Endothelial cell of umbilical vein (primary cell): ENCODE measurements at regions not wholly inside any gene's neighbourhood (a gene's known extent, or its start where the extent isn't known, plus 50 kb on each side); places are given as distances from the start of the nearest gene placed in this dataset.

Source experiments
- BruUV-seq: library from RNA; stranded (reverse); fragments of 400-500 nt; replicated peaks from 2 replicates; lab custom pipeline; 2021; lab: Mats Ljungman, UMichigan
- CTCF ChIA-PET: fragments of 300-600, 350-600 bp; sonication (Branson Sonifier 250); formaldehyde crosslinking; loops from one replicate; lab custom pipeline; 2021; ENCODE audit warnings: antibody characterized with exemption, inconsistent platforms; lab: Charles Lee
- POLR2A ChIA-PET: fragments of 300-600, 350-600 bp; sonication (Branson Sonifier 250); formaldehyde crosslinking; loops from one replicate; lab custom pipeline; 2021; ENCODE audit warnings: antibody characterized with exemption, inconsistent platforms; lab: Charles Lee
- DNase-seq: peaks from one replicate; pipeline ENCODE4 v3.0.0-alpha.2; 2011; ENCODE audit warnings: low read depth, low spot score
- FAIRE-seq: peaks from 2 replicates; lab custom pipeline; 2011; peaks lifted over from hg19 to GRCh38; lab: Jason Lieb, UNC
- H2AFZ ChIP-seq: 2 replicates; pipeline ENCODE4 v1.6.0; 2012; ENCODE audit warnings: low read depth, low read length, control low read depth, inconsistent platforms
- H3K27ac ChIP-seq: 2 replicates; pipeline ENCODE4 v1.5.1; 2011; ENCODE audit warnings: low read depth, mild to moderate bottlenecking, control low read depth, low read length, moderate library complexity; ENCODE audit not compliant: insufficient read depth
- H3K27me3 ChIP-seq, 2 experiments: 2 replicates each; pipeline versions ENCODE4 v1.6.0 to v1.6.1; 2011; ENCODE audit warnings: low read length in 2 of 2, mixed read lengths in 1 of 2; ENCODE audit not compliant: control insufficient read depth in 2 of 2, insufficient read depth in 2 of 2
- H3K36me3 ChIP-seq, 2 experiments: 2 replicates in 1 of 2; 3 replicates in 1 of 2; pipeline ENCODE4 v1.5.1; 2011; ENCODE audit warnings: low read length in 2 of 2, mild to moderate bottlenecking in 1 of 2, moderate library complexity in 1 of 2; ENCODE audit not compliant: control insufficient read depth in 2 of 2, insufficient read depth in 2 of 2; ENCODE audit errors: extremely low read depth in 1 of 2
- H3K4me1 ChIP-seq: 3 replicates; pipeline ENCODE4 v1.5.1; 2011; ENCODE audit warnings: mild to moderate bottlenecking, low read length; ENCODE audit not compliant: control insufficient read depth, insufficient read depth; ENCODE audit errors: extremely low read depth
- H3K4me2 ChIP-seq: 2 replicates; pipeline ENCODE4 v1.6.1; 2011; ENCODE audit warnings: low read length, control low read depth, mixed read lengths; ENCODE audit not compliant: insufficient read depth
- H3K4me3 ChIP-seq, 3 experiments: fragments of 200-600 bp in 1 of 3; sonication (generic), shearing (Covaris generic) in 1 of 3; replicated peaks in 1 of 3; 2 replicates each; pipeline ENCODE4 v1.5.1; 2011 to 2016; ENCODE audit warnings: control low read depth in 3 of 3, low read length in 3 of 3, mild to moderate bottlenecking in 2 of 3, inconsistent platforms in 1 of 3, low read depth in 1 of 3, moderate library complexity in 1 of 3; ENCODE audit not compliant: insufficient read depth in 1 of 3
- H3K79me2 ChIP-seq: 2 replicates; pipeline ENCODE4 v1.6.0; 2012; ENCODE audit warnings: low read length, inconsistent platforms; ENCODE audit not compliant: control insufficient read depth, insufficient read depth
- H3K9ac ChIP-seq: replicated peaks from 2 replicates; pipeline ENCODE3; 2011; ENCODE audit warnings: low read length, control low read depth; ENCODE audit not compliant: insufficient read depth; ENCODE audit errors: extremely low read depth
- H3K9me1 ChIP-seq: replicated peaks from 3 replicates; pipeline ENCODE4 v1.6.0; 2011; ENCODE audit warnings: mild to moderate bottlenecking, low read length; ENCODE audit not compliant: control insufficient read depth, insufficient read depth; ENCODE audit errors: extremely low read depth
- H3K9me3 ChIP-seq: replicated peaks from 2 replicates; pipeline ENCODE4 v1.5.1; 2012; ENCODE audit warnings: low read length, inconsistent platforms; ENCODE audit not compliant: control insufficient read depth, insufficient read depth
- H4K20me1 ChIP-seq: replicated peaks from 2 replicates; pipeline ENCODE3; 2011; ENCODE audit warnings: mild to moderate bottlenecking, low read length; ENCODE audit not compliant: control insufficient read depth, insufficient read depth; ENCODE audit errors: extremely low read depth
- FOS ChIP-seq: IDR thresholded peaks from 2 replicates; pipeline ENCODE4 v1.6.1; 2011; ENCODE audit warnings: mild to moderate bottlenecking, low read length, moderate library complexity, borderline replicate concordance; ENCODE audit not compliant: insufficient read depth
- JUN ChIP-seq: IDR thresholded peaks from 2 replicates; pipeline ENCODE4 v1.6.1; 2011; ENCODE audit warnings: borderline replicate concordance, low read depth; ENCODE audit not compliant: insufficient read length, insufficient read depth
- MYC ChIP-seq: IDR thresholded peaks from one replicate; pipeline ENCODE4 v1.6.1; 2011; ENCODE audit warnings: mild to moderate bottlenecking, low read depth, low read length
- POLR2A ChIP-seq: IDR thresholded peaks from 2 replicates; pipeline ENCODE4 v1.6.1; 2012; ENCODE audit warnings: low read depth, mild to moderate bottlenecking, control low read depth, low read length
- POLR2AphosphoS5 ChIP-seq: IDR thresholded peaks from 2 replicates; pipeline ENCODE4 v1.6.1; 2012; ENCODE audit warnings: low read depth, mild to moderate bottlenecking, control low read depth, low read length, moderate library complexity; ENCODE audit not compliant: insufficient read depth
- dilution Hi-C: fragments of 300-500 bp; cut with MboI; formaldehyde crosslinking; loops from one replicate; pipeline ENCODE4 v1.15.0; 2019; ENCODE audit warnings: low sequenced_read_pairs; ENCODE audit not compliant: extremely low pct_ligation_motif_present
- intact Hi-C: fragments of 100-400 bp; cut with micrococcal nuclease; formaldehyde crosslinking; loops from one replicate; pipeline ENCODE4 v1.10.0; 2022

DNA sequence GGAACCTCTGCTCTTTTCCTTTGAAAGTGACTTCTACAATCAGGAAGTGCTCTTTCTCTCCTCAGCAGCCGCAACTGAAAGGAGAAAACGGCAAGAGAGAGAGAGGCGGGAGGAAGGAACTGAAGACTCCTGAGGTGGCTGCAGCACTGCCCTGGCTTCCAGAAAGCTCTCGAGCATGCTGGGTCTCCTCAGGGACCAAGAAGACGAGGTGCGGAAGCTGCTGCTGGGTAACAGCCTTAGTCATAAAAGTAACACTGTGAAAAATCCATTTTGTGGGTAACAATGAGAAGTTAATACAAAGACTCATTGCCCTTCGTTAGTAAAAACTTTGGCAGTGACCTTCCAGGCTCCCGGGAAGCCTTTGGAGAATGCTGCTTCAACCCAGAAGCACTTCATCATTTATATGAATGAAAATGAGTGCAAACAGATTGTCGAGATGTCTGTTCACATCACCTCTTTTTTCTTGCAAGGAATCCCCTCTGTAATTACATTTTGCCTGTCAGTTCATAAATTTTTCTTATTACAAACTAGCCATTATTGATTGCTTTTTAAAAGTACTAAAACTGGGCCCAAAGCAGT is 473.4 kb downstream of the SOX6 start:
- no TSS peak for BruUV-seq
- Histone ChIP-seq H3K9ac (no peak overlapping the region), H3K27ac (no peak overlapping the region), H3K4me3 (no peak overlapping the region), H3K9me3 (no peaks in the 10 kb centered on the region), H3K36me3 (no peaks in the 10 kb centered on the region), H3K9me1 (no peaks in the 10 kb centered on the region), H3K79me2 (no peaks in the 10 kb centered on the region), H3K27me3 (no peaks in the 10 kb centered on the region), H4K20me1 (no peaks in the 10 kb centered on the region), H2AFZ (no peak overlapping the region), H3K4me1 (no peaks in the 10 kb centered on the region), H3K4me2 (no peak overlapping the region)
- no peak for DNase-seq
- no peak for TF ChIP-seq FOS
- TF ChIP-seq JUN, result no peak
- no peak for TF ChIP-seq MYC
- no peak for TF ChIP-seq POLR2A
- POLR2A ChIA-PET, result no interaction called here
- CTCF ChIA-PET, result no interaction called here
- FAIRE-seq, result no peak
- intact Hi-C loops (no loop called here), dilution Hi-C loops (no loop called here)

GRCh38 chr11:15883455-15883920 is 472.9 kb downstream of the SOX6 start:
- H3K9me1 ChIP-seq, result no peaks in the 10 kb centered on the region
- H2AFZ ChIP-seq, result no peak overlapping the region
- no peaks in the 10 kb centered on the region for H3K36me3 ChIP-seq
- H3K4me3 ChIP-seq, result no peak overlapping the region
- no peaks in the 10 kb centered on the region for H3K9me3 ChIP-seq
- no peak overlapping the region for H3K9ac ChIP-seq
- no TSS peak for BruUV-seq
- ChIA-PET POLR2A (no interaction called here), CTCF (no interaction called here)
- DNase-seq (no peak), FAIRE-seq (no peak)
- no peak overlapping the region for H3K4me2 ChIP-seq
- no peak for TF ChIP-seq JUN
- no peak for TF ChIP-seq FOS
- no peak for TF ChIP-seq POLR2AphosphoS5
- H3K27ac ChIP-seq, result no peak overlapping the region
- H3K4me1 ChIP-seq, result no peaks in the 10 kb centered on the region
- H3K27me3 ChIP-seq, result no peaks in the 10 kb centered on the region
- dilution Hi-C loops (no loop called here), intact Hi-C loops (no loop called here)
- no peaks in the 10 kb centered on the region for H3K79me2 ChIP-seq
- H4K20me1 ChIP-seq, result no peaks in the 10 kb centered on the region
